ENCODE measurements at regions not wholly inside any gene's neighbourhood (a gene's known extent, or its start where the extent isn't known, plus 50 kb on each side); places are given as distances from the start of the nearest gene placed in this dataset.

DNA sequence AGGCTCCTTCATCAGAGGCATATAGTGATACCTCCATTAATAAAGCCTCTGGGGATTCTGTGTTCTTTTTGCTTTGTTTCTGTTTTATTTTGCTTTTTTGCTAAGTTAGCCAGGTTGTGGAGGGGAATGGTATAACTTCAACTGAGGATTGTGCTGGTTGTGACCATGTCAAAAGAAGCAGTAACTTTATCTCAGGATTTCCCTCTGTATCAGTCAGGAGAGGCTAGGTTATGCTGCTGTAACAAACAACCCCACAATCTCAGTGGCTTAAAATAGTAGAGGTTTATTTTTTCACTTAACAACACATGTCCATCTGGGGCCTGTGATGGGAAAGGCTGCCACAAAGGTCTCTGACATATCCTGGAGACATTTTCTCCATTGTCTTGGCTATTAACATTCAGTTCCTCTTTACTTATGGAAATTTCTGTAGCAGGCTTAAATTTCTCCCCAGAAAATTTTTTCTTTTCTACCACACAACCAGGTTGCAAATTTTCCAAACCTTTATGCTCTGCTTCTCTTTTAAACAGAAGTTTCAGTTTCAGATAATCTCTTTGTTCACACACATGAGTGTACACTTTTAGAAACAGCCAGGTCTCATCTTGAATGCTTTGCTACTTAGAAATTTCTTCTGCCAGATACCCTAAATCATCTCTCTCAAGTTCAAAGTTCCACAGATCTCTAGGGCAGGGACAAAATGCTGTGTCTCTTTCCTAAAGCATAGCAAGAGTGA is 64.7 kb downstream of the UCHL1 start:
- CTCF ChIA-PET: no interaction called here
- H3K27me3 ChIP-seq (ENCODE audit: control insufficient read depth, insufficient read depth, low read length): no peaks in the 10 kb centered on the region
- in situ Hi-C loops (cut with HindIII; ENCODE audit: low pct_unique_long_range_greater_than_20kb, low sequenced_read_pairs) (no loop called here), intact Hi-C loops (cut with micrococcal nuclease; ENCODE audit: unreplicated experiment) (no loop called here)
- BruUV-seq (replicated peaks): no TSS peak
- H3K36me3 ChIP-seq (ENCODE audit: control insufficient read depth, insufficient read depth, low read length): no peaks in the 10 kb centered on the region
- H3K27ac ChIP-seq (ENCODE audit: low read length): no peak overlapping the region
- POLR2A ChIA-PET: no interaction called here
- no peaks in the 10 kb centered on the region for H3K9me3 ChIP-seq (ENCODE audit: control insufficient read depth, insufficient read depth, low read depth, low read length)
- no peak for TF ChIP-seq POLR2AphosphoS5 (IDR thresholded peaks at IDR 0.05; ENCODE audit: low read depth, low read length)
- TF ChIP-seq TCF7L2 (IDR thresholded peaks at IDR 0.05; ENCODE audit: low read depth, low read length): no peak
- TF ChIP-seq, protein P1, sequence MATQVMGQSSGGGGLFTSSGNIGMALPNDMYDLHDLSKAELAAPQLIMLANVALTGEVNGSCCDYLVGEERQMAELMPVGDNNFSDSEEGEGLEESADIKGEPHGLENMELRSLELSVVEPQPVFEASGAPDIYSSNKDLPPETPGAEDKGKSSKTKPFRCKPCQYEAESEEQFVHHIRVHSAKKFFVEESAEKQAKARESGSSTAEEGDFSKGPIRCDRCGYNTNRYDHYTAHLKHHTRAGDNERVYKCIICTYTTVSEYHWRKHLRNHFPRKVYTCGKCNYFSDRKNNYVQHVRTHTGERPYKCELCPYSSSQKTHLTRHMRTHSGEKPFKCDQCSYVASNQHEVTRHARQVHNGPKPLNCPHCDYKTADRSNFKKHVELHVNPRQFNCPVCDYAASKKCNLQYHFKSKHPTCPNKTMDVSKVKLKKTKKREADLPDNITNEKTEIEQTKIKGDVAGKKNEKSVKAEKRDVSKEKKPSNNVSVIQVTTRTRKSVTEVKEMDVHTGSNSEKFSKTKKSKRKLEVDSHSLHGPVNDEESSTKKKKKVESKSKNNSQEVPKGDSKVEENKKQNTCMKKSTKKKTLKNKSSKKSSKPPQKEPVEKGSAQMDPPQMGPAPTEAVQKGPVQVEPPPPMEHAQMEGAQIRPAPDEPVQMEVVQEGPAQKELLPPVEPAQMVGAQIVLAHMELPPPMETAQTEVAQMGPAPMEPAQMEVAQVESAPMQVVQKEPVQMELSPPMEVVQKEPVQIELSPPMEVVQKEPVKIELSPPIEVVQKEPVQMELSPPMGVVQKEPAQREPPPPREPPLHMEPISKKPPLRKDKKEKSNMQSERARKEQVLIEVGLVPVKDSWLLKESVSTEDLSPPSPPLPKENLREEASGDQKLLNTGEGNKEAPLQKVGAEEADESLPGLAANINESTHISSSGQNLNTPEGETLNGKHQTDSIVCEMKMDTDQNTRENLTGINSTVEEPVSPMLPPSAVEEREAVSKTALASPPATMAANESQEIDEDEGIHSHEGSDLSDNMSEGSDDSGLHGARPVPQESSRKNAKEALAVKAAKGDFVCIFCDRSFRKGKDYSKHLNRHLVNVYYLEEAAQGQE (IDR thresholded peaks at IDR 0.05; ENCODE audit: insufficient read depth in 1 of 2, low read depth in 2 of 2, low read length in 1 of 2): no peak
- no peak for TF ChIP-seq CTCF (IDR thresholded peaks at IDR 0.05)
- no peak for TF ChIP-seq SIN3A (IDR thresholded peaks at IDR 0.05; ENCODE audit: borderline replicate concordance, insufficient read depth, low read depth, low read length)
- H3K4me3 ChIP-seq (ENCODE audit: low read depth in 2 of 2, low read length in 2 of 2): no peak overlapping the region
- DNase-seq (ENCODE audit: low read depth, low spot score): no peak
- no peaks in the 10 kb centered on the region for H3K4me1 ChIP-seq (ENCODE audit: control insufficient read depth, insufficient read depth, low read length)
- ATAC-seq: no peak

DNA sequence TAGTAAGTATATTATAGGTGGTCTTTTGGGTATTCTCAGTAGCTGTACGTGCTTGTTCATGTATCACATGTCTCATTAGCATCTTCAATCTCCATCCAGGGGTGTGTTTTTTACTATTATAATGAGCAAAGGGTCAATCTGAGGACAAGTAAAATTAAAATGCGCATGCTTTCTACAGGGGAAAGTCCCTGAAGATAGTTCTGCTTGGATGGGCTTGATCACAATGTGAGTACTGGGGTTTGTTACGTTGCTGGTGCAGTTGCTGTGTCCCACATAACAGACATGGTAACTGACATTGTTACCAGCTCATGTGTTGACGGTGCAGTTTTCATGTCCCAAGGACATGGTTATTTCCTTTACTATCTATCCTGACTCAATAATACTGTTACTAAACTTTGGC is 65.9 kb downstream of the UCHL1 start:
- ATAC-seq: no peak
- DNase-seq (ENCODE audit: low read depth, low spot score): no peak
- ChIA-PET CTCF (no interaction called here), POLR2A (no interaction called here)
- H3K4me3 ChIP-seq (ENCODE audit: low read depth in 2 of 2, low read length in 2 of 2): no peak overlapping the region
- no peaks in the 10 kb centered on the region for H3K4me1 ChIP-seq (ENCODE audit: control insufficient read depth, insufficient read depth, low read length)
- no TSS peak for BruUV-seq (replicated peaks)
- H3K9me3 ChIP-seq (ENCODE audit: control insufficient read depth, insufficient read depth, low read depth, low read length): no peaks in the 10 kb centered on the region
- TF ChIP-seq, protein P1 (IDR thresholded peaks at IDR 0.05; ENCODE audit: insufficient read depth in 1 of 2, low read depth in 2 of 2, low read length in 1 of 2): no peak
- TF ChIP-seq TCF7L2 (IDR thresholded peaks at IDR 0.05; ENCODE audit: low read depth, low read length) (no peak), CTCF (IDR thresholded peaks at IDR 0.05) (no peak), POLR2AphosphoS5 (IDR thresholded peaks at IDR 0.05; ENCODE audit: low read depth, low read length) (no peak), SIN3A (IDR thresholded peaks at IDR 0.05; ENCODE audit: borderline replicate concordance, insufficient read depth, low read depth, low read length) (no peak)
- intact Hi-C loops (cut with micrococcal nuclease; ENCODE audit: unreplicated experiment) (no loop called here), in situ Hi-C loops (cut with HindIII; ENCODE audit: low pct_unique_long_range_greater_than_20kb, low sequenced_read_pairs) (no loop called here)
- H3K36me3 ChIP-seq (ENCODE audit: control insufficient read depth, insufficient read depth, low read length): no peaks in the 10 kb centered on the region
- no peaks in the 10 kb centered on the region for H3K27me3 ChIP-seq (ENCODE audit: control insufficient read depth, insufficient read depth, low read length)
- H3K27ac ChIP-seq (ENCODE audit: low read length): no peak overlapping the region

Measured in Panc1 (cell line).